Inflammatory macrophage treated with lipopolysaccharide for 4 hours (primary cell): ENCODE measurements at regions not wholly inside any gene's neighbourhood (a gene's known extent, or its start where the extent isn't known, plus 50 kb on each side); places are given as distances from the start of the nearest gene placed in this dataset.
A peak's percentile ranks its signal among the peaks of the same experiment; 100 is the strongest.
"Not testable (repeated sequence)": the region's sequence is repeated elsewhere in the genome, so short reads cannot be mapped to it uniquely, and the experiment has no call there.

Experiments used
- DNase-seq: peaks from one replicate; pipeline ENCODE4 v3.0.0-alpha.2; 2020

DNA sequence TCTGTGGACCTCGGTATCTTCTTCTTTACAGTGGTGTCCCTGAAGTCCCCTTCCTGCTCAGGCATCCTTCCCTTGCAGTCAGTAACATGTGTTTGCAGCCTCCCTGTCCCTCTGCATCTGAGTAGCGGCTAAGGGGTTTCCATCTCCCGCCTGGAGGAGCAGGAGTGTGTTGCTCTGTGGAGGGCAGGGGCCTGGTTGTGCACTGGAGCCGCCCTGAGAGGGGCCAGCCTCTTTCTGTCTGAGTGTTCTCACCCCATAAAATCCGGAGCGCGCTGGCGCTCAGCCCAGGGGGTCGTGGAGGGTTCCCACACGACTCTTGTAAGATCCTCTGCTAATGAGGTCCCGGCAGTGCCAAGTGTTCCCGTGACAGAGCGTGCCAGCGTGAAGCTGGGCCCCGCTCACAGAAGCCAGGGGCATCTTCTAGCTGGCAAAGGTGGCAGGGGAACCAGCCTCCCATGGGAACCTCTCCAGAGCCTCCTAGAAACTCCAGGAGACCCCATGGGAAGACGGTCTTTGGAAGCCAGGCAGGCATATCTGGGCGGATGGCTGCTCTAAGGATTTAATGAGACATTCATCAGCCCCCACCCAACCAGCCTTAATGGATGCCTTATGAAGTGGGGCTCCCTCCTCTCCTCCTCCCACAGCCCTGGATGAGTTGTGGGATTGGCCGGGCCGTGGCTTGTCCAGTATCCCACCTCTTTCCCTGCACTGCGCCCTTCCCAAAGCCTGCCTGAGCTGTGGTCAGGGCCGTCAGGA lies 91.4 kb upstream of the GSE1 start:
- DNase-seq, result no peak

DNA sequence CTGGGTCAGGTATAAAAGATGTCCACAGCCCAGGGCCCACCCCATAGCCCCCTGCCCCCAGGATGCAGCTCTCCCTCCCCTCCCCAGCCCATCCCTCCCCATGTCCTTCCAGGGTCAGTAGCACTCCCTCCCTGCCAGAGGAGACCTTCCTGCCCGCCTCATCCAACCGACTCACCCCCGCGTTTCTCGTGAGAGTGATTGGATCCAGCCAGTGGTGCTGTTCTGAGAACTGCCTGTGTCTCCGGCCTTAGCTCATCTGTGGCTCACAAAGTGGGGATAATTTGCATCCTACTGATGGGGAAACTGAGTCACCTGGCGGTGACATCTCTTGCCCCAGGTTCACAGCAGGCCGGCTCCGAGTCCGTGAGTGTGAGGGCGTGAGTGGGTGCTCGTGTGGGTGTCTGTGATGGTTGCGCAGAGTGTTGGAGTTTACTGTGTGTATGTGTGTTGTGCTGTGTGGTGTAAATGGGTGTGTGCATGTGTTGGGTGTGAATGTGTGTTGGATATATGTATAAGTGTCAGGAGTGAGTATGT lies 90.7 kb upstream of the GSE1 start:
- DNase-seq, result no peak

DNA sequence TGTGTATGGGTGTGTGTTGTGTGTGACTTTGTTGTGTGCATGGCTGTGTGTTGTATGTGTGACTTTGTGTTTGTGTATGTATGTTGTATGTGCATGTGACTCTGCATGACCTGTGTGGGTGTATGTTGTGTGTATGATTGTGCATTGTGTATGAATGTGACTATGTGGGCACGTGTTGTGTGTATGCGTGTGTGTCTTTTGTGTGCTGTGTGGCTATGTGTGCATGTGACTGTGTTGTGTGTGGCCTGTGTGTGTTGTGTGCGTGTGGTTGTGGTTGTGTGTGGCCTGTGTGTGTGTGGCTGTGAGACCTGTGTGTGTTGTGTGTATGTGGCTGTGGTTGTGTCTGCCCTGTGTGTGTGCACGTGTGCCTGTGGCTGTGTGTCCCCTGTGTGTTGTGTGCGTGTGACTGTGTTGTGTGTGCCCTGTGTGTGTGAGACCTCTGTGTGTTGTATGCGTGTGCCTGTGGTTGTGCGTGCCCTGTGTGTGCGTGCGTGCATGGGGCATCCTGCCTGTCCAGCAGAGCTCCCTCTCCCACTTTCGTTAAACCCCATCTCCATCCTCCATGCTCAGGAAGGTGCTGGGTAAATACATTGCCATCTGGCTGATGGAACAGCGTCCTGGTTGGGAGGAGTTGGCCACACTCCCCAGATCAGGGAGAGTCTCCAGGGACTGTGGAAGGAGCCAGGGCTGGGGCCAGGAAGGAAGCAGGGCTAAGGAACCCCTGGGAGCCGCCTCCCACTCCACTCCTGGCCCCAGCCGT lies 90.1 kb upstream of the GSE1 start:
- no peak for DNase-seq

DNA sequence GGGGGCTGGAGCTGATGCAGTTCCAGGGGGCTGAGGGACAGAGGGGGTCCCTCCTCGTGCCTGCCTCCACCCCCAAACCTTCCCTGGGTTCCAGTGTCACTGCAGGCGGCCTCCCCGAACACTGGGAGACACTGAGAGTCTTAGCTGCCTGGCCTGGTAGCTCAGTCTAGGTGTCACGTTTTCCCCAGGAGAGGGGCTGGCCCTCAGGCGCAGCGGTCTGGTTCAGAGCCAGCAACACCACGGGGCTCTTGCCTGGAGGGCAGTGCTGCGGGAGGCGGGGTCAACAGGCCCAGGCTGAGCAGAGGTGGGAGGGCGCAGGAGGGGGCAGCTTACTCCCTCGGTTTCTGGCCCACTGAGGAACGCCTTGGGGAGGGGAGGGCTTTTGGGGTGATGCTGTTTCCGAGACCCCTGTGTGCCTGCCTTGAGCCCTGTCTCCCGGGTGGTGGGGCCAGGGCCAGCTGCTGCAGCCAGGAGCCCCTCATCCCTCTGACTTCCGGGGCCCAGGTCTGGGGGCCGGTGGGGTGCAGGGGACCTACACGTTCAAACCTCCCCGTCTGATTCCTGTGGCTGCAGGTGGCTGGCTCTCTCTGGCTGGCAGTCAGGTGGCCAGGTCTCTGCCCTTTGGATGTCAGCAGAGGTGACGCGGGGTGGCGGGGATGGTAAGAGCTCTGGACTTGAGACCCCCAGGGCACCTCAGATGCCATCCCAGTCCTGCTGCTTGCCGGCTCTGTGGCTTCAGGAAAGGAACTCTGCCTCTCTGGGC lies 89.3 kb upstream of the GSE1 start:
- no peak for DNase-seq

DNA sequence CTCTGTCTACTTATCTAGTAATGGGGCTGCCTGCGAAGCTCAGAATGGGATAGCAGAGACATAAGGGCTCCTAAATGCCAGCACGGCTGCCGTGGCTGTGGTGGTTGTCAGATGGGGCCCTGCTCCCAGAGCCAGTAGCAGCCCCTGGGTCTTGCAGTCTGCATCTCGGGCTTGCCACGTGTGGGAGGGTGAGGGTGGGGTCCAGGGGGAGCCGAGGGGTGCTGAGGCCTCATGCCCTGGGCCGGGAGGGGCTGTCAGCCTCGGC lies 88.8 kb upstream of the GSE1 start:
- no peak for DNase-seq

DNA sequence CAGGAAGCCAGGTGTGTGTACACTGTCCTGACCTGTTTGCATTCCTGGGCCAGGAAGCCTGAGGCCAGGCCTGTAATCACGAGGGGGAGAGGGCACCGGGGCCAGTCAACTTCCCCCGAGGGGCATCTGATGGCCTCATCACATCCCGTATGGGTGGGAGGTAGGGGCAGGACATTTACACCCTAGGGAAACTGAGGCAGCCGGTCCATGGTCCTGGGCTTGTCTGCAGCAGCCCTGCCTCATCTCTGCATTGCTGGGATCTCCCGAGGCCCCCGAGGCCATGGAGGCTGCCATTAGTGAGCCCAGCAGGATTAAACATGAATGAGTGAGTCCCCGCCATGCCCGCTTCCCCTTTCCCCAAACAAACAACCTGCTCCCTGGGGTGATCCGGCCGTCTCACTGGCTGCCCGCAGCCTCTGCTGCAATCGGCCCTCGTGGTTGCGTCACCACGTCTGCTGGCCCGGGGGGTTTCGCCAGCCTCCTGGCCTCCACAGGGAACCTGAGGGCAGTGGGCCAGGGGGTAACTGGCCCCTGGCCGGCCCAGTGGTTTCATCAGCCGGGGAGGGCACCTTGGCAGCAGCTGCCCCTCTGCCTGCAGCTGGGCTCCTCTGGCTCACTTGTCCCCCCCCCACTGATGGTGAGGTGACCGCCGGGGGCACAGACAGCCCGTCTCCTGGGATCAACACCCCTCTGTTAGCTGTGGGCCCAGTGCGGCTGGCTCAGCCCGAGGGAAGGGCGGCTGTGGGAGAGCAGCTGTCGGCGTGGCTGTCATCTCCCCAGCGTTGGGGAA lies 88.3 kb upstream of the GSE1 start:
- peak; percentile 83 for DNase-seq

DNA sequence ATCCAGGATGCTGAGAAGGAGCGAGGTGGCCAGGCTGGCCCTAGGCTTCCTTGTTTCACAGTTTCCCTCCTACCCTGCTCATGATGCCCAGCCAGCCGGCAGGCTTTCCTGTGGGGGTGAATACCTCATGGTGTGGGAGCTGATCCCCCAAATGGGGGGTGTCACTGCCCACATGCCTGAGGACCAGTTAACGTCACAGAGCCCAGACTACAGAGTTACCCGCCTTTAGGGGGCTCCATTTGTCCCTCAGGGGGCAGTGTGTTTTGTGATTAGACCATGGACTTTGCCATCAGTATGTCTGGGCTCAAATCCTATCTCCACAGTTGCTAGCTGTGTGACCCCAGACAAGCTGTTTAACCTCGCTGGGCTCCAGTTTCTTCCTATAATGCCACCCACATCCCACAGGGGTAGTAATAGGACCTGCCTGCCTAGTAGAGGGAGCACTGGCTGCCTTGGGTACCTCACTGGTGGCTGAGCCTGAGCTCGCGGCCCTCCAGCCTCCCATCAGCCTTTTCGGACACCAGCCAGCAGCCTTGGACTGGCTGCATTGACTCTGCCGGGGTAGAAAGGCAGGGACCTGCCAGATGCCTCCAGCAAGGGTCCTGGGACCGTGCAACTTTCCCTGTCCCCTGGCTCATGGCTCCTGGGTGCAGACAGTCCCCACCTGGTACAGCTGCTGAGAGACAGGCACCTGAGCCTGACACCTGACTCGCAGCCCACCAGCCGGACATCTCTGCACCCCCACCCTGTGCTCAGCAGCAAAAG lies 87.5 kb upstream of the GSE1 start:
- no peak for DNase-seq

DNA sequence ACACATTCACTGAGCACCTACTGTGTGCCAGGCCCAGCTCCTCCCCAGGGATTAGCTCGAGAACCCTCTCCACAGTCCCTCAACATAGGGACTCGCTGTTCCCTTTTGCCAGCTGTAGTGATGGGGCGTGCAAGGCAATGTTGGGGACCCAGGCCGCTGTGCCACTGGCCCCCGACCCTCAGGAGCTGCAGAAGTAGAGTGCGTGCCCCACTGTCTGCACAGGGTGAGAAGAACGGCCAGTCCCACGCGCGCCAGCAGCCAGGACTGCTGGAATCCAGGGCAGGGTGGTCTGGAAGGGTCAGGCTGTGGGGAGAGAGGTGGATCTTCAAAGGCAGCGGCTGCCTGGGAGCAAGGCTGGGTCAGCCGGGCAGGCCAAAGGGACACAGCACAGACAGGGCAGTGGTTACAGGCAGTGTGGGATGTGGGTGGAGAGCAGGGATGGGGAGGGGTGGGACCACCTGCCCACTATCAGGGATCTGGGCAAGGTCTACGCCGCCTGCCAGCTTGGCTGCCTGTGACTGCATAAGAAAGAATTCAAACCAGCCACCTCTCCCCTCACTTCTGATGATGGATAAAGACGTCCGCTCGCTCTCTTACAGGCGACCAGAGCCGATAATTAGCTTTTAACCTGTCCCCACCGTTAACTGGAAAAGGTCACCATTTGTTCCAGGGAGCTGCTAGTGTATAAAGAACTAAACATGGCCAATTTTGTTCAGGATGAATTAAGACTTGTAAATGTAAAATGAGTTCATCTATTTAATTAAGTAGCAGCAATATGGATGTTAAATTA lies 86.7 kb upstream of the GSE1 start:
- DNase-seq, result no peak

DNA sequence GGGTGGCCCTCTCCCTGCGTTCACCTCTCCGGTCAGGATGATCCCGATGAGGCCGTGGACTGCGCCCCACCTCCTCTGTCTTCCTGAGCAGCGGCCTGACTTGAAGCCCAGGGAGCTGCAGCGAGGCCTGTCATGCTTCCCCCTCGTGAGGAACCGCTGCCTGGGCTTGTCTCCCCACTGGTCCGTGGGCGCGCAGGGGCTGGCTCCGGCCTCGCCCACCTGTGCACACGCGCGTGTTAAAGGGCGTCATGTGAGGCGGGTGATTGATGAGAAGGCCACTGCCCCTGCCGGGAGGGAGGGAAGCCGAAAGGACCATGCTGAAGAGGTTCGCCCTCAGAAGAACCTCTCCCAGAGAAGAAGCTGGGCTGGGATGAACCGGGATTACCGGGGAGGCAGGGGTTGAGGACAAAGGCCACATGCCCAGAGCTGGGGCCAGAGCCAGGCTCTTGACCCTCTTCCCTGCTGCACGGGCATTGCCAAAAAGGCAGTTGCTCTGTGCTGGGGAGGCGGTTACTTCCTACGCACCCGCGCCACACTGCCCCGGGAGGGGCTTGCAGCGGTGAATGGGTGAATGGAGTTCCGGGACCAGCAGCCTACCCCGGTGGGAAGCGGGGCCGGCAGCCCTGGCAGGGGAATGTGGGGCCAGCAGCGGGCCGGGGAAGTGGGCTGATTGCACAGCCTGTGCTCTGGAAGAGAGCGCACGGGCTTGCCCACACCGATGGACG lies 85.9 kb upstream of the GSE1 start:
- DNase-seq, result no peak

DNA sequence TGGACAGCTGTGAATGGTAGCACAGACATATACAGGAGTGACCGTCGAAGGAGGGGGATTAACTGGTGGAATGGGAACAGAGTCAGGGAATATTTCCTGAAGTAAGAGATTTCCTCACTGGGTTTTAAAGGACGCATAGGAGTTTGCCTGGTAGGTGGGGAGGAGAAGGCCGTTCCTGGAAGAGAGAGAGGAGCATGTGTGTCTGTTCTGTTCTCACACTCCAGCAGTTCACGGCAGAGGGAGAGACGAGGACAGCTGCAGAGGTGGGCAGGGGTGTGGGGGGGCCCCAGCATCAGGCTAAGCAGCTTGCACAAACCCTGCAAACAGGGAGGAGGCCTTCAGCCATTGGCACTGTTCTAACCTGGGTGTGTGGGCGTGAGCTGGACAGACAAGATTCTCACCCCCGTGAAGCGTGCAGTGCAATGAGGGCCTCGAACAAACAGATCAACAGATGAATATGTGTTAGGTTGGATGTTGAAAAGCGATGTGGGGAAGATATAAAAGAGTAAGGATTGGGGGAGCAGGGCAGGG lies 85.3 kb upstream of the GSE1 start:
- DNase-seq, result no peak

DNA sequence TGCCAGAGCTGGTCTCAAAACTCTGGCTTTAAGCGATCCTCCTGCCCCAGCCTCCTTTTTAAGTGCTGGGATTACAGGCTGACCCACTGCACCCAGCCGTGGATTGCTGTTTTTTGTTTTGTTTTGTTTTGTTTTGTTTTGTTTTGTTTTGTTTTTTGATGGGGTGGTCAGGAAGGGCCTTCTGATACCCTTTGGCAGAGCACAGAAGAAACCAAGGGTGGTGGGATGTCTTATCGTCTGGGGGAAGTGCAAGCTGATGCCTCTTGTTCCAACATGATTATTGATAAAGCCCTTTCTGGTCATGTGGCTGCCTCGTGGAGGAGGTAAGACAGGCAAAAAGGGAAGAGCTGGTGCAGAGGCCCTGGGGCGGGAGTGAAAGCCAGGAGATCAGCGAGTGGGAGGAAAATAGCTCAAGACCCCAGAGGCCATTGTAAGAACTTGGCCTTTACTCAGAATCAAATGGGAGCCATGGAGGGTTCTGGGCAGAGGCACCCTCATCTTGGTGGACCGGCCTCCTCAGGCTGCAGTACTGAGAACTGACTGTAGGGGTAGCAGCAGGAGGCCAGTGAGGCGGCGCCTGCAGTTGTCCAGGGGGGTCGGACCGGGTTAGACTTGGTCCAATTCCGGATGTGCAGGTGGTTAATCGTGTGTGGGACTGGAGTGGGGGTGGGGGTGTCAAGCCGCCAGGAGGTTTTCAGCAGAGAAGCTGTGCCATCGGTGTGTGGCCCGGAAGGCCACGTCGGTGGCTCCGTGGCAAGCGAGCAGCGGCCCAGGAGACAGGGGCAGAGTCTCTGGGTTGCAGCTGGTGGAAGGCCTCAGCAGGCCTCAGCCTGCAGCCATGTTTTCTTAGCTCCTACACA lies 84.4 kb upstream of the GSE1 start:
- DNase-seq, result no peak

DNA sequence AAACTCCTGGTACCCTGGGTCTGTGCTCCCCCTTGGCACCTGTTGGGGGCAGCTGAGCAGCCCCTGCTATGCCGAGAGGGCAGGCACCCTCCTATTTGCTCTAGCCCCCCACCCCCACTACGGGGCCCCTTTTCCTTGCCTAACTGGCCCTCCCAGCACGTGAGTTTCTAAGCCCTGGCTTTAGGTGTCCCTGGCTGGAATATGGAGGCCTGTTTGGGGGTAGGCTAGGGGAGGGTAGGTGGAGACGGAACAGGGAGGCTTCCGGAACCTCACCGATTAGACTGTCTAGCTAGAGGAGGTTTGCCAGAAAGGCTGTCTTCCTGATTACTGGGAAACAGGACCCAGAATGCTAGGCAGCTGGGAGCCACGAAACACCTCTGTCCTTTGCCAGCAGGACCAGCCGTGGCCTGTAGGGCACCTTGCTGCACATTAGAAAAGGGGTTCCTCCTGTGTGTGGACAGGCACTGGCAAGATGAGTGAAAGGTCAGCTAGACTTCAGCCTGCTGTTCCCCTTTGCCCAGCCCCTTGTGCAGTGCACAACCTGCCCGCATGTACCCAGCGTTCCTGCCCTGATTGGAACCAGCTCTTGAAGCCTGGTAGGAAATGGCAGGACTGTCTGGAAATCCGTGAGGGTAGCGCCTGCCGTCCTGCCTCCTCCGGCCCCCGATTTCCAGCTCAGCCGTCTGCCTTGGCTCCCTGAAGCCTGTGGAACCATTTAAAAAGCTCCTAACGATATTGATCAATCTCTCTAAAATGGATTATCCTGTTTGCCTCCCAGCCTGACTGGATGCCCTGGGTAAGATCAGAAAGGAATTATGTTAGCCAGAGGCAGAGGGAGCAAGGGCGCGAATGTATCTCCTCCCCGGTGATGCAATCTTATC lies 83.4 kb upstream of the GSE1 start:
- DNase-seq, result no peak

DNA sequence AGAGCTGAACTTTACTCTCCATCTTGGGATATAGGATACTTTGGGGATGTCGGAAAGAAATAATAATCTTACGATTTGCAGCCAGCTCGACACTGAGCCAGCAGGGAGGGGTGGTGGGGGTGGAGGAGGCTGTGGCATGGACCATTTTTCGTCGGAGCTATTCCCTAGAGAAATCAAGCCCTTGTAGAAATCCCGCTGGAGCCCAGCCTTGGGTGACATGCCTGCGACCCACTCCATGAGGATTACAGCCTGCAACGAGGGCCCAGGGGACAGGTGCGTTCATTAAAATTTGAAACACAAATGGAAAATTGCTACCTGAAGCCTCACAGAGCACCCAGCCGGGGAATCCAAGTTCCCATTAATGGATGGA lies 82.8 kb upstream of the GSE1 start:
- no peak for DNase-seq

DNA sequence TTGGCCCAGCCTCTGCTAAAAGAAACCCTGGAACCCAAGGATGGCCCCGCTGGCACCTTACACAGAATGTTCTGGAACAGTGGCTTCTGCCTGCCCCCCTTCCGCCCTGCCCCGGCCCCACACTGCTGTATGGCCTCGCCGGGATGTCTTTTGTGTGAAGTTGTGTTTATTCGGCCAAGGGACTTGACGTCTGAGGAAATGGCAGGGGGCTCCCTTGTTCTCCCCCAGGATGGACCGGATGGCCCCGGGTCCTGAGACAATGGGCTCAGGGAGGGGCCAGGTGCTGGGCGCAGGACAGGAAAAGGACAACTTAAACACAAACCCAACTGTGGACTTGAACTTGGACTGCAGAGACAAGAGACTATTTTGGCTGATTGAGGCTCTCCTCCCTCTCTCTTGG lies 81.6 kb upstream of the GSE1 start:
- DNase-seq, result no peak

DNA sequence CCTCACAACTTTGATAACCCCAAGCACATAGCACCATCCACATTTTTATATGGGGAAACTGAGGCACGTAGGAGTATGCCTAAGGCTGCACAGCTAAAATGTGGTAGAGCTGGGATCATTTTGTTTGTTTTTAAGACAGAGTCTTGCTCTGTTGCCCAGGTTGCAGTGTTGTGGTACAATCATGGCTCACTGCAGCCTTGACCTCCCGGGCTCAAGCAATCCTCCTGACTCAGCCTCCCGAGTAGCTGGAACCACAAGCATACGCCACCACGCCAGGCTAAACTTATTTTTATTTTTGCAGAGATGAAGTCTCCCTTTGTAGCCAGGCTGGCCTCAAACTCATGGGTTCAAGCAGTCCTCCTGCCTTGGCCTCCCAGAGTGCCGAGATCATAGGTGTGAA lies 81.0 kb upstream of the GSE1 start:
- DNase-seq, result no peak

DNA sequence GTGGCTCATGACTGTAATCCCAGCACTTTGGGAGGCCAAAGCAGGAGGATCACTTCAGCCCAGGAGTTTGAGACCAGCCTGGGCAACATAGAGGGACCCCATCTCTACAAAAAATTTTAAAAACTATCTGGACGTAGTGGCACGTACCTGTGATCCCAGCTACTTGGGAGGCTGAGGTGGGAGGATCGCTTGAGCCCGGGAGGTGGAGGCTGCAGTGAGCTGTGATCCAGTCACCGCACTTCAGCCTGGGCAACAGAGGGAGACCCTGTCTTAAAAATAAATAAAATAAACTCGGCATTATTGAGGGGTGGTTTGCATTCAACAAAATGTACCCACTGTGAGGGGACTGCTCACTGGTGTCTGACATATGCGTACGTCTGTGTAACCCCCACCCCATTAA lies 79.5 kb upstream of the GSE1 start:
- not testable (repeated sequence) for DNase-seq

DNA sequence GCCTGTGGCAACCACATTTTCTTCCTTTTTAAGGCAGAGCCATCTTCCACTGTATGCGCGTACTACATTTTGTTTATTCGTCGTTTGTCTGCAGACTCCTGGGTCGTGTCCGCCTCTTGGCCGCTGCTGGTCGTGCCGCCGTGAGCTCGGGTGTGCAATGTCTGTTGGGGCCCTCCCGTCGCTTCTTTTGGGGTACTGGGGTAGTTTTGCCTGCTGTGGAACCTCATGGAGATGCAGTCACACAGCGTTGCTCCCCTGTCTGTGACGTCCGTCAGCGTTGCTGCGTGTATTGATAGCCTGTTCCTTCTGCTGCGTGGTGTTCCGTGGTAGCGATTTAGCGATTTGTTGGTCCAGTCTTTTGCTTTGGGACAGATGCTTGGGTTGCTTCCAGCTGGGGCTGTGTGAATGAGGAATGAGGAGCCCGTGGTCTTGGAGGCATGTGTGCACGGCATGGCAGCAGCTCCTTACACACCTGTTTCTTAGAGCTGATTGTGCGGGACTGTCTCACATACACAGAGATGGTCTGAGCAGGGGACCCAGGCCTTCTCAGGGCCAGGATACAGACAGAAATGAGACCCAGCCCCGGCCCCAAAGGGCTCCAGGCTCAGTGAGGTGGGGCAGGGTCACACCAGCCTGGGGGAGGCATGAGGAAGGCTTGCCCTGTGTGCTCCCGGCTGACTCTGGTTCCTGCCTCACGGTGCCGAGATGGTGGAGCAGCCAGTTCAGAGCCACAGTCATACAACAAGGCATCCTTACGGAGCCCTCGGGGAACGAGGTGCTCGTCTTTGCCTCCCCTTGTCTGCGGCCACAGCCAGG lies 78.4 kb upstream of the GSE1 start:
- no peak for DNase-seq
